ENCODE measurements at regions not wholly inside any gene's neighbourhood (a gene's known extent, or its start where the extent isn't known, plus 50 kb on each side); places are given as distances from the start of the nearest gene placed in this dataset.

GRCh38 chr7:156099085-156099484 lies 286.8 kb upstream of the SHH start:
- TF ChIP-seq, protein P1, sequence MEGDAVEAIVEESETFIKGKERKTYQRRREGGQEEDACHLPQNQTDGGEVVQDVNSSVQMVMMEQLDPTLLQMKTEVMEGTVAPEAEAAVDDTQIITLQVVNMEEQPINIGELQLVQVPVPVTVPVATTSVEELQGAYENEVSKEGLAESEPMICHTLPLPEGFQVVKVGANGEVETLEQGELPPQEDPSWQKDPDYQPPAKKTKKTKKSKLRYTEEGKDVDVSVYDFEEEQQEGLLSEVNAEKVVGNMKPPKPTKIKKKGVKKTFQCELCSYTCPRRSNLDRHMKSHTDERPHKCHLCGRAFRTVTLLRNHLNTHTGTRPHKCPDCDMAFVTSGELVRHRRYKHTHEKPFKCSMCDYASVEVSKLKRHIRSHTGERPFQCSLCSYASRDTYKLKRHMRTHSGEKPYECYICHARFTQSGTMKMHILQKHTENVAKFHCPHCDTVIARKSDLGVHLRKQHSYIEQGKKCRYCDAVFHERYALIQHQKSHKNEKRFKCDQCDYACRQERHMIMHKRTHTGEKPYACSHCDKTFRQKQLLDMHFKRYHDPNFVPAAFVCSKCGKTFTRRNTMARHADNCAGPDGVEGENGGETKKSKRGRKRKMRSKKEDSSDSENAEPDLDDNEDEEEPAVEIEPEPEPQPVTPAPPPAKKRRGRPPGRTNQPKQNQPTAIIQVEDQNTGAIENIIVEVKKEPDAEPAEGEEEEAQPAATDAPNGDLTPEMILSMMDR (IDR thresholded peaks at IDR 0.05; ENCODE audit: poor library complexity, severe bottlenecking), result no peak
- TF ChIP-seq, protein P2, sequence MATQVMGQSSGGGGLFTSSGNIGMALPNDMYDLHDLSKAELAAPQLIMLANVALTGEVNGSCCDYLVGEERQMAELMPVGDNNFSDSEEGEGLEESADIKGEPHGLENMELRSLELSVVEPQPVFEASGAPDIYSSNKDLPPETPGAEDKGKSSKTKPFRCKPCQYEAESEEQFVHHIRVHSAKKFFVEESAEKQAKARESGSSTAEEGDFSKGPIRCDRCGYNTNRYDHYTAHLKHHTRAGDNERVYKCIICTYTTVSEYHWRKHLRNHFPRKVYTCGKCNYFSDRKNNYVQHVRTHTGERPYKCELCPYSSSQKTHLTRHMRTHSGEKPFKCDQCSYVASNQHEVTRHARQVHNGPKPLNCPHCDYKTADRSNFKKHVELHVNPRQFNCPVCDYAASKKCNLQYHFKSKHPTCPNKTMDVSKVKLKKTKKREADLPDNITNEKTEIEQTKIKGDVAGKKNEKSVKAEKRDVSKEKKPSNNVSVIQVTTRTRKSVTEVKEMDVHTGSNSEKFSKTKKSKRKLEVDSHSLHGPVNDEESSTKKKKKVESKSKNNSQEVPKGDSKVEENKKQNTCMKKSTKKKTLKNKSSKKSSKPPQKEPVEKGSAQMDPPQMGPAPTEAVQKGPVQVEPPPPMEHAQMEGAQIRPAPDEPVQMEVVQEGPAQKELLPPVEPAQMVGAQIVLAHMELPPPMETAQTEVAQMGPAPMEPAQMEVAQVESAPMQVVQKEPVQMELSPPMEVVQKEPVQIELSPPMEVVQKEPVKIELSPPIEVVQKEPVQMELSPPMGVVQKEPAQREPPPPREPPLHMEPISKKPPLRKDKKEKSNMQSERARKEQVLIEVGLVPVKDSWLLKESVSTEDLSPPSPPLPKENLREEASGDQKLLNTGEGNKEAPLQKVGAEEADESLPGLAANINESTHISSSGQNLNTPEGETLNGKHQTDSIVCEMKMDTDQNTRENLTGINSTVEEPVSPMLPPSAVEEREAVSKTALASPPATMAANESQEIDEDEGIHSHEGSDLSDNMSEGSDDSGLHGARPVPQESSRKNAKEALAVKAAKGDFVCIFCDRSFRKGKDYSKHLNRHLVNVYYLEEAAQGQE (IDR thresholded peaks at IDR 0.05; ENCODE audit: borderline replicate concordance), result no peak

Data from neural cell (in vitro differentiated cells).